ENCODE measurements at regions not wholly inside any gene's neighbourhood (a gene's known extent, or its start where the extent isn't known, plus 50 kb on each side); places are given as distances from the start of the nearest gene placed in this dataset.

GRCh38 chr12:68089101-68089500 lies 70.4 kb downstream of the IFNG start:
- H3K27ac ChIP-seq (ENCODE audit: insufficient read depth, low read depth, low read length): no peak overlapping the region
- no peak overlapping the region for H2AFZ ChIP-seq (ENCODE audit: low read depth, low read length)
- no peak overlapping the region for H3K4me2 ChIP-seq (ENCODE audit: insufficient read depth, low read length)
- dilution Hi-C loops (cut with MboI; ENCODE audit: extremely low pct_ligation_motif_present, low sequenced_read_pairs): no loop called here
- no peaks in the 10 kb centered on the region for H3K79me2 ChIP-seq (ENCODE audit: control insufficient read depth, insufficient read depth, low read length)
- no peak overlapping the region for H3K4me3 ChIP-seq (replicated peaks in 1 of 3; ENCODE audit: insufficient read depth in 1 of 3, low read depth in 1 of 3, low read length in 3 of 3)
- TF ChIP-seq FOS (IDR thresholded peaks at IDR 0.05; ENCODE audit: borderline replicate concordance, insufficient read depth, low read length): no peak
- no peak for TF ChIP-seq CTCF (IDR thresholded peaks at IDR 0.05; ENCODE audit: extremely low read depth in 1 of 2, insufficient read depth in 1 of 2, low read depth in 1 of 2, low read length in 2 of 2)
- no peak for TF ChIP-seq JUN (IDR thresholded peaks at IDR 0.05; ENCODE audit: borderline replicate concordance, insufficient read depth, insufficient read length, low read depth)
- no peak for TF ChIP-seq POLR2AphosphoS5 (IDR thresholded peaks at IDR 0.05; ENCODE audit: insufficient read depth, low read depth, low read length)
- no peak for TF ChIP-seq MYC (IDR thresholded peaks at IDR 0.05; ENCODE audit: low read depth, low read length)
- no peak for TF ChIP-seq POLR2A (IDR thresholded peaks at IDR 0.05; ENCODE audit: low read depth, low read length)
- TF ChIP-seq MAX (IDR thresholded peaks at IDR 0.05; ENCODE audit: insufficient read depth, insufficient read length): no peak
- TF ChIP-seq EZH2 (IDR thresholded peaks at IDR 0.05; ENCODE audit: borderline replicate concordance, low read depth, low read length, severe bottlenecking): no peak
- TF ChIP-seq GATA2 (IDR thresholded peaks at IDR 0.05; ENCODE audit: insufficient read depth, insufficient read length, low read depth, low read length): no peak
- H4K20me1 ChIP-seq (replicated peaks; ENCODE audit: control insufficient read depth, extremely low read depth, insufficient read depth, low read length): no peaks in the 10 kb centered on the region
- ChIA-PET POLR2A (no interaction called here), CTCF (no interaction called here)
- no peak for DNase-seq (ENCODE audit: low read depth, low spot score)
- no peaks in the 10 kb centered on the region for H3K36me3 ChIP-seq (ENCODE audit: control insufficient read depth in 2 of 2, extremely low read depth in 1 of 2, insufficient read depth in 2 of 2, low read length in 2 of 2)
- no peaks in the 10 kb centered on the region for H3K4me1 ChIP-seq (ENCODE audit: control insufficient read depth, extremely low read depth, insufficient read depth, low read length)
- intact Hi-C loops (cut with micrococcal nuclease): no loop called here
- no TSS peak for BruUV-seq (replicated peaks)
- no peaks in the 10 kb centered on the region for H3K9me3 ChIP-seq (replicated peaks; ENCODE audit: control insufficient read depth, insufficient read depth, low read length)
- no peak for FAIRE-seq
- no peak overlapping the region for H3K9ac ChIP-seq (replicated peaks; ENCODE audit: extremely low read depth, insufficient read depth, low read length)
- H3K9me1 ChIP-seq (replicated peaks; ENCODE audit: control insufficient read depth, extremely low read depth, insufficient read depth, low read length): no peaks in the 10 kb centered on the region
- H3K27me3 ChIP-seq (ENCODE audit: control insufficient read depth in 2 of 2, insufficient read depth in 2 of 2, low read length in 2 of 2): no peaks in the 10 kb centered on the region
